ENCODE measurements at regions not wholly inside any gene's neighbourhood (a gene's known extent, or its start where the extent isn't known, plus 50 kb on each side); places are given as distances from the start of the nearest gene placed in this dataset.

GRCh38 chr12:81015510-81015909 lies 62.4 kb upstream of the ACSS3 start:
- TF ChIP-seq CTCF (IDR thresholded peaks at IDR 0.05), result no peak
- no peak for TF ChIP-seq EZH2 (IDR thresholded peaks at IDR 0.05)
- TF ChIP-seq EZH2phosphoT487 (IDR thresholded peaks at IDR 0.05), result no peak

All from neural progenitor cell (in vitro differentiated cells).